HG03103 (cell line): ENCODE measurements at regions not wholly inside any gene's neighbourhood (a gene's known extent, or its start where the extent isn't known, plus 50 kb on each side); places are given as distances from the start of the nearest gene placed in this dataset.
"Not testable (repeated sequence)": the region's sequence is repeated elsewhere in the genome, so short reads cannot be mapped to it uniquely, and the experiment has no call there.

Experiments used
- ATAC-seq: cut with Tn5 transposase; IDR thresholded peaks from one replicate; pipeline ENCODE4 v1.9.1; 2021; ENCODE audit warnings: low read depth; ENCODE audit not compliant: unreplicated experiment

DNA sequence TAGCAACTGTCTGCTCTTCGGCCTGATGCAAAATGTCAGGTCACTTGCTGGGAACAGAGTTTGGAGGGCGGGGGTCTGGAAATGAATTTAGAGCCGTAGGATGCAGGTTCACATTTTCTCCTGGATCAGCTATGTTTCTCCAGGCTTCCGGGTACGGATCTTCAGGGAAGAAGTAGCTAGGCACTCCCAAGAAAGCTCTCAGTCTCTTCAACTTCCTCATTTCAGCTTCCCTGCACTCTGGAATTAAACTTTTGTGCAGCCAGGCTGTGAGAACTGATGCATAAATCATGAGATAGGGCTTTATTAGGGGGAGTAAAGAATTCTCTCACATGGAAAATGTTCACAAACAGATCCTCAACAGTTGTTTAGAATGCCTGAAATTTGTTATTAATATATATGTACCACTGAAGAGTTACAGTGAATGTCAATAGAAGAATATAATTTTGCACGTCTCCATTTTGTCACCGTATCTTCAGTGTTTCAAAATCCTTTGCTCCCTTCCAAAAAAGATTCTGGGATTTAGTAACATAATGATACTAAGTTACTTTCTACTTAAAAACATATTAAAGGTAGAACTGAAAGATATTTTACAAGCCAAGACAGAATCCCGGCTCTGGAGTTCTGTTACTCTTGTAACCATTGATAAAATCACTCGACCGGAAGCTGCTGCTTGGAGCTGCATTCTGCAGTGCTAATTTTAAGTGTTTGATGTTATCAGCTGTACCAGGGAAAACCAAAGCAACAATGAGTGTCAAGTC, 178.5 kb upstream of the P2RY1 start:
- ATAC-seq, result no peak

DNA sequence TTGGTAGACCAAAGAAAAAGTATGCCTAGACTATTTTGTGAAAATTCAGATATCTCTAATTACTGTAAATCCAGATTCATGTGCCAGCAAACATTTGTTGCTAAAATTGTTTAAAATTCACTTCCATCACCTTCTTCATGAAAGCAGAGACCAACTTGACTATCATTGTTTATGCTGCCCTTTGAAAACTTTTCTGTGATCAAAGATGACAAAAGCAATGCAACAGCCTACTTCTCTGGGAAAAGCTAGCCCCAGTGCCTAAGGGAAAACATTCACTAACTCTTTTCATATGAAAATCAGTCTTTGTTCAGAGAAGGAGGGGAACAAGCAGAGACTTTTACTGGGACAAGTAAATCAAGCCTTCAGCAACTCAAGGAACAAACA, 178.0 kb upstream of the P2RY1 start:
- no peak for ATAC-seq

DNA sequence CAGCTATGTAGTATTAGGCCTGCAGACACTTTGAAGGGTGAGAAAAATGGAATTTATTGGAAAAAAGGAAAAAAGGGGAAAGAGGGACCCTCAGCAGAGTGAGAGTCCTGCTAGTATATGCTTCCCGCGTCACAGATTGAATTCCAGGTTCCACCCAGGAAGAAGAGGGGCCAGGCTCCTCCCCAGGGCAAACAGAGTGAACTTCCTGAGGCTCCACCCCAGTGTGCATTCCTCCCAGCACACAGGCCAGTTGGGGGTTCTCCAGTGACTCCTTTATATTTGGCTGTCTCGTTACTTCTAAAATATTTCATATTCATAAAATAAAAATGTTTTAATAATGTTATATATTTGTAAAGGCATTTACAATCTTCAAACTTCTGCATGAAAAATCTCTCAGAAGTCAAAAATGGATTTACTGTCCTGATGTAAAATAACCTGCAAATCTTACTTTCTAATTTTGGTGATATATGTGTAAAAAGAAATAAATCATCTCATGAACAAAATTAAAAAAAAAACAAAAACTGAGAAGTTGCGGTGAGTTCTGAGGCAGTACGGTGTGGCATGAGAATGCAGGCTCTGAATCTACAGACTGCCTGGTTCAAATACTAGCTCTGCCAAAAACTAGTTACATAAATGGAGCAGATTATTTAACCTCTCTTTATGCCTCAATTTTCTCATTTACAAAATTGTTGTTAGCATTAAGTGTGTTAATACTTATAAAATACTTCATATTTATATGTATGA, 175.8 kb upstream of the P2RY1 start:
- ATAC-seq, result no peak

DNA sequence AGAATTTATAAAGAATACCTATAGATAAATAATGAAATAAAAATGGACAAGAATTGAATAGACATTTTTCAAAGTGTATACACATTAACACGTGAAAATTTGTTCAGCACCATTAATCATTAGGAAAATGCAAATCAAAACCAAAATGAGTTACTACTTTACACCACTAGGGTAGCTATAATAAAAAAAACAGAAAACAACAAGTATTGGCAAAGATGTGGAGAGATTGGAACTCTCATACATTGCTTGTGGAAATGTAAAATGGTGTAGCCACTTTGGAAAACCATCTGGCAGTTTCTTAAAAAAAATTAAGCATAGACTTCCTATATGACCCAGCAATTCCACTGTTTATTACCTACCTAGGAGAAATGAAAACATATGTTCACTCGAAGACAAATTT, 172.8 kb upstream of the P2RY1 start:
- ATAC-seq, result no peak

DNA sequence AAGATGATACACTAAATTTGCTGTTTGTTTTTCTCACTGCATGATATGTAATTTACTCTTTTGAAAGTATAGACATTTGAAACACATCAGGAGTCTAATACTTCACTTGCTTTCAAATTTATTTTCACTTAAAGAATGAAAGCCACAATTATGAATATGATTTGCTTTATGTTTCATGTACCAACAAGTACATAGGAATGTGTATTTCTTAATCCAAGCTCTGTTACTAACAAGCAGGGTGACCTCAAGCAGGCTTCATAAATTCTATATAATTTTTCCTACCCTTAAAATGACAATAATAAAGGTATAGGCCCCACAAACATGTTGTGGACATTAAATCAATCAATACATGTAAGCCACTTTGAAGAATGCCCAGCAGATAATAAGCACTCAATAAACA, 170.2 kb upstream of the P2RY1 start:
- ATAC-seq, result no peak

DNA sequence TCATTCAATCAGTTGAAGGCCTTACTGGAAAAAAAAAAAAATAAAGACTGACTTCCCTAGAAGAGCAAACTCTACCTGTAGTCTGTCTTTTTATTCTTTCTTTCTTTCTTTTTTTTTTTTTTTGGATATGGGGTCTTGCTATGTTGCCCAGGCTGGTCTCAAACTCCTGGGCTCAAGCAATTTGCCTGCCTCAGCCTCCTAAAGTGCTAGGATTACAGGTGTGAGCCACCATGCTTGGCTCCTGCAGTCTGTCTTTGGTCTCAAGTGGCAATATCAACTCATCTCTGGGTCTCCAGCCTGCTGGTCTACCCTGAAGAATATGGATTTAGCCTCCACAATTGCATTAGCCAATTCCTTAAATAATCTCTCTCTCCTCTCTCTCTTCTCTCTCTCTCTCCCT, 167.7 kb upstream of the P2RY1 start:
- ATAC-seq, result no peak

DNA sequence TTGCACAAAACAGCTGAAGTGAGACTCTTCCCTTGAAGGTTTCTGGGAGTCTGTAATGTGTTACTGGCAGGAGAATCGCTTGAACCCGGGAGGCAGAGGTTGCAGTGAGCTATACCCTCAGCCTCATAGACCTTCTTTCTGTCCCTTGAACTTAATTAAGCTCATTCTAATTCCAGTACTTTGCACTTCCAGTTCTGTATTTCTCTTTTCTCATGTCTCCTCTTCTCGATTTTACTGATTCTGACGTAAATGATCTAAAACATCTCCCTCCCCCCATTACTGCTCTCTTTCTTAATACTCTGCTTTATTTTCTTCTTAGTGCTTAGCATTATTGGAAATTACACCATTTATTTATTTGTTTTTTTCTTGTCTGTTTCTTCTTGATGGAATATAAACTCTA, 165.4 kb upstream of the P2RY1 start:
- no peak for ATAC-seq

DNA sequence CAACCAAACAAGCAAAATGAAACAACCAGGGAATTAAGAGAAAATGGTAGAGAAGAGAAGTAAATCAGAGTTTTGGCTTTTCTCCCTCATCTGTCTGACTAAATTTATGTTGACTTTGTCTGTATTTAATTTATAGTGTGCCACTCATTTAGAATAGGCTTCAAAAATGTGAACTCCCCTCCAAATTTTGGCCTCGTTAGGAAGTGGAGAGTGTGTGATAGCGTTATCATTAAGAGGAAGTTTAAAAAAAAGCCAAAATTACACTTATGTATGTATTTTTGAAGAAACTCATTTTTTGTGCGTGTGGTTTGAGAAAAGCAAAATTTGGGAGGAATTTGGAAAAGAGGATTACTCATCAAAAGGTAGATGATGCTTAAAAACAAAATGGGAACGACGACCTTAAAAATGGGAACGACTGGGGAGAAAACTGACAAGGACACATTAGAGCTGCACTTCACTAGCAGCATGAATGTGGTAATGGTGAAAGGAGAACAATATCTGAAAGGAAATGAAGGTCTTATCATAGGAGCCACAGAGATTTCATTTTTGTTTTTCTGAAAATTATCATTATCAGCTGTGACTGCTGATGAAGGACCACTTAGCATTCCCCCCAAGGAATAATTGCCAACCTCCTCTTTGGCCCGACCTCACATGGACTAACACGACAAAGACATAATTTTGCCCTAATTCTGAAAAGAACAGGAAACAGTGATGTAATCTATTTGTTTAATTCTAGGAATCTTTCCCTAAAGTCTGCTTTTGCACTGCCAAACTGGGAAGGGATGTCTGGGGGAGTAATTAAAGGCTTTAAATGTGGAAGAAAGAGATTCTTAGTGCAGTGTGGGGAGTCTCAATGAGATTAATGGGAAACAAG, 163.2 kb upstream of the P2RY1 start:
- no peak for ATAC-seq

DNA sequence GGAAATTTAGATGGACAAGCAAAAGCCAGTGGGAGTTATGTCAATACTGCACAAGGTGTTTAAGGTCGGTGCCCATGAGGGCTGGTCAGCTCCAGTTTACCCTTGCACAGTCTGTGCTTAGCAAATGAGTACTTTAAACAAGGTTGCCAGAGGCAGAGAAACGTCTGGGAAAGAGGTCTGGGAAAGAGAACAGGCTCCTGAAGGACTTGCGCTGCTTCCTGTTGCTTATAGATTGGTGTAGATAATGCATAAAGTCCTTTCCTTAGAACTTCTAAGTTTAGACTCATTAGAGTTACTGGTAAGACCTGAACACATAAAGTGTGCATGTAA, 162.6 kb upstream of the P2RY1 start:
- ATAC-seq, result no peak

DNA sequence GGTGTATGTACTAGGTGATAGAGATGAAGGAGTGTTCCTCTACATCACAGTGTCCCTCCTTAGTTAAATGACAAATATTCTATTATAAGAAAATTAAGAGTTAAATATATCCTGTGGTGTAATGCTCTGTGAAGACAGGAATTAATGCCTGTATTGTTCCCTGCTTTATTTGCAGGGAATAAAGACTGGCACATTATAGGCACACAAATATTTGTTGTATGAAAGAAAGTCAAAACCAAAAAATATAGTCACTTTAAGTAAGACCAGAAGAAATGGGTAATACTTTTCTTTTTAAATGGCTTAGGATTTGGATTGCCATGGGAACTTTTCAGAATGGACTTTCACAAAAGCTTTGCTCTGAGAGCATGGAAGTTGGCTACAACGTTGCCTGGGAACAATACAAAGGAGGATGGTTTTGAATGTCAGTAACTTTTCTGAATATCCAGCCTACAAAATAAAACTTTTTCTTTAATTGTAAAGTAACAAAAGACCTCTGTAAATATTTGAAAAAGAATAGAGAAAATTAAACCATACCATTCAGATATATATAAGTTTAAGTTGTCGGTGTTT, 158.0 kb upstream of the P2RY1 start:
- no peak for ATAC-seq

DNA sequence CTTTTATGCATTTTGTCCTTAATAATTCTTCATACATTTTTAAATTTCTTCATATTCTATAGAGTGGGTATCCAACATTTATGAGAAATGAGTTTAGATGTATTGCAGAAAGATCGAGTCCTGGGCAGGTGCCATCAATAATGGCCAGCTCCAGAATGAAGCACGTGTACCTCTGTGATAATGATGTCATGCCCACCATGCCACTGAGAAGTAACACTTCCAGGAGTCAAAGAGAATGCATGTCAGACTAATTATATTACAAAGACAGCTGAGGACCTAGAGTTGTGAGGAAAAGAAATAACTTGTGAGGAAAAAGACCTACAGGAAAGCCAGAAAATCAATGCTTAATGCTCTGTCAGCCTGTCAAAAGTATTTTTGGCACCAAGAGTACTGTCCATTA, 157.4 kb upstream of the P2RY1 start:
- ATAC-seq, result no peak

DNA sequence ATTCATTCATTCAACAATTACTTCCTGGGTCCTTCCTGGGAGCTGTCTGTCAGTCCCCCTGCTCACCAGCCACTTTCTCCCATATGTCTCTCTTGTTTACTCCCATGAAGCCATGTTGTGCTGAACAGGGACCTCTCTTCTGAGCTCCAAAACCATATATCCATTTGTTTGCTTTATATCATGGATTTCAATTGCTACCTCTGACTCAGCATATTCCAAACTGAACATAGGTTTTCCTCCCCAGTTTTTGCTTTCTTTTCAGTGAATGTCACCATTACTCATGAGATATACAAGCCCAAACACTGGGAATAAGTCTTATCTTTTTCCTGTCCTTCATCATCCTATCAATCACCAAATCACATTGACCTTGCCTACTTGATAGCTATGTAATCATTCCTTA, 152.5 kb upstream of the P2RY1 start:
- no peak for ATAC-seq

DNA sequence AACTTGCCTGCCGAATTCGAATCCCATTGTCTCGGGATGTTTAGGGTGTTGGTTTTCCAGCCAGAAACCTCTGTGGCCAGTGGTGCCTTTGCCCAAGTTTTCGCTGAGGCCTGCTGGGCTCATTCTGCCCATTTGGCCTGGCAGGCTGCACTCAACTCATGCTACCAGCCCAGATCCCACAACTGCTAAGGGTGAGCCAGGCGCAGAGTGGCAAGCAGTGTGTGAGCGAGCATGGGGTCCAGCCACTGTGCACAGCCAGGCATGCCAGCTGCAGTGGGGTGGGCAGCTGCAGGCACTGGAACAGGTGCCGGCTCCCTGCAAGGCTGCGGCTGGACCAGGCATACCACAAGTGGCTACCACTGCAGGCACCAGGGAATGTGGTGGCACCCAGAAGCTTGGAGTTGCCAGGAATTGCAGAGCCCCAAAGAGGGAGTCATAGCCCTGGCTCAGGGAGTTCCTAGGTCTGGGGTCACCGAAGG, 151.4 kb upstream of the P2RY1 start:
- ATAC-seq, result no peak

DNA sequence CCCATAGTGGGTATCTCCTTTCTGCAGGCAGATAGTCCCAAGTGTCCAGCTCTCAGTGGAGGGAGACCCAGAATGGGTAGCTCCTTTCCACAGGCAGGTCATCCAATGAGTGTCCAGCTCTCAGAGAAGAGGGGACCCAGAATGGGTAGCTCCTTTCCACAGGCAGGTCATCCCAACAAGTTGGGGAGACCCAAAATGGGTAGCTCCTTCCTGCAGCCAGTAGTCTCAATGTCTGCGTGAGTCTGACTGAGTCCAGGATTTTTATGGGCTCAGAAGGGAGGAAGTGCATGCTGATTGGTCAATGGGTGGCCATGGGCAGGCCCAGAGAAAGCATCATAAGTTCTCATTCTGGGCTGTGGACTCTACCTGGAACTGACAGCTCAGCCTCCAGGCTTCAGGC, 150.7 kb upstream of the P2RY1 start:
- no peak for ATAC-seq

DNA sequence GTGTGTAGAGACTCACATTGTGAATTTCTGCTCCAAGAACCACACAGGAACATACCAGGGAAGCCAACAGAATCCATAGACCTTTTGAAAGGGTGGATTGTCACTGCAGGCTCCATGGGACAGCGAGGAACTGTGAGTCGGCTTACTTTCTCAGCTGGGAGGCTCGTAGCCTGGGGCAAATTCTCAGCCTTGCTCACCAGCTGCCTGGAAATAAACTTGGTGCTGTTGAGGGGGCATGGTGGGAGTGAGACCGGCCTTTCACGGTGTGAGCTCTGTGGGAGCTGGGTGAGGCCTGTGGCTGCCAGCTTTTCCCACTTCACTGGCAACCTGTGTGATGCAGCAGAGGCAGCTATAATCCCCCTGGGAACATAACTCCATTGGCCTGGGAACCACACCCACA, 146.6 kb upstream of the P2RY1 start:
- no peak for ATAC-seq

DNA sequence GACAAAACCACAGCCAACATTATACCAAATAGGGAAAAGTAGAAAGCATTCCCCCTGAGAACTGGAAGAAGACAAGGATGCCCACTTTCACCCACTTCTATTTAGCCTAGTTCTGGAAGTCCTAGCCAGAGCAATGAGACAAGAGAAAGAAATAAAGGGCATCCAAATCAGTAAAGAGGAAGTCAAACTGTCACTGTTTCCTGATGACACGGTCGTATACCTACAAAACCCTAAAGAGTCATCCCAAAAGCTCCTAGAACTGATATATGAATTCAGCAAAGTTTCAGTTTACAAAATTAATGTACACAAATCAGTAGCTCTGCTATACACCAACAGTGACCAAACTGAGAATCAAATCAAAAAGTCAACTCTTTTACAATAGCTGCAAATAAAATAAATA, 142.6 kb upstream of the P2RY1 start:
- ATAC-seq, result not testable (repeated sequence)

DNA sequence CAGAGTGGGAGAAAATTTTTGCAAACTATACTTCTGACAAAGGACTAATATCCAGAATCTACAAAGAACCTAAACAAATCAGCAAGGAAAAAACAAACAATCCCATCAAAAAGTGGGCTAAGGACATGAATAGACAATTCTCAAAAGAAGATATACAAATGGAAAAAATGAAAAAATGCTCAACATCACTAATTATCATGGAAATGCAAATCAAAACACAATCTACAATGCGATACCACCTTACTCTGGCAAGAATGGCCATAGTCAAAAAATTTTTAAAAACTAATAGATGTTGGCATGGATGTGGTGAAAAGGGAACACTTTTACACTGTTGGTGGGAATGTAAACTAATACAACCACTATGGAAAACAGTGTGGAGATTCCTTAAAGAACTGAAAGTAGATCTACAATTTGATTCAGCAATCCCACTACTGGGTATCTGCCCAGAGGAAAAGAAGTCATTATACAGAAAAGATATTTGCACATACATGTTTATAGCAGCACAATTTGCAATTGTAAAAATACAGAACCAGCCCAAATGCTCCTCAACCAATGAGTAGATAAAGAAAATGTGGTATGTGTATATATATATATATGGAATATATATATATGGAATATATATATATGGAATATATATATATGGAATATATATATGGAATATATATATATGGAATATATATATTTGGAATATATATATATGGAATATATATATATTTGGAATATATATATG, 141.2 kb upstream of the P2RY1 start:
- not testable (repeated sequence) for ATAC-seq

DNA sequence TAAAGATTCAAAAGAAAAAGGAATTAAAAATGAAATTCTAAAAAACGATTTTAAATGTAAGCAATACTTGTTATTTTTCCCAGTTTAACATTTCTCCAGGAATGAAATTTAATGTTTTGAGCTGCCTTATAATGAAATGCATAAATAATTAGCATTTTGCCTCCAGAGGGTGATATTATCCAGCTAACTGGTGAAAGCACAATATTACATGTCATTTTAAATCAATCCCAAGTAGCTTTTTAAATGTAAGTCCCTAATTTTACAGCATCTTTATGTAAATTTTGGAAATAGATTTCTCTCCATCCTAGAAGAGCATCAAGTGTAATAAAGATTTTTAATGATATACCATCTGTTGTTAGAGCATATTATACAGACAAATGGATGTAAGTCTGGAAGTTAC, 139.1 kb upstream of the P2RY1 start:
- ATAC-seq, result no peak

DNA sequence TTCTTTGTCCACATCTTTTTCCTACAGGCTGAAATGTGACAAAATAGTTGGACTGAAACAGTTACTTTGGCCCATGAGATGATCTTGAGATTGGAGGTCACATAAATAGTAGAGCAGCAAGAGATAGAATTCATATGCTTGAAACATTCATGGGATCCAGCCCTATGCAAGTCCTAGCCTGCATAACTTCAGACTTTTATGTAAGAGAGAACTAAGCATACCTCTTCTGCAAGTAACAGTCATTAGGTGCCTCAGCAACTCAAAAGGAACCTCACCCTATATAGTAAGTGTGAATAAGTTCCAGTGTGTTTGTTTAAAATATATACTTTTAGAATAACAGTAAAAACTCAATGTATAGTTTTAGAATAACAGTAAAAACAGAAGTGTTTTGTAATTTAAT, 138.0 kb upstream of the P2RY1 start:
- no peak for ATAC-seq

DNA sequence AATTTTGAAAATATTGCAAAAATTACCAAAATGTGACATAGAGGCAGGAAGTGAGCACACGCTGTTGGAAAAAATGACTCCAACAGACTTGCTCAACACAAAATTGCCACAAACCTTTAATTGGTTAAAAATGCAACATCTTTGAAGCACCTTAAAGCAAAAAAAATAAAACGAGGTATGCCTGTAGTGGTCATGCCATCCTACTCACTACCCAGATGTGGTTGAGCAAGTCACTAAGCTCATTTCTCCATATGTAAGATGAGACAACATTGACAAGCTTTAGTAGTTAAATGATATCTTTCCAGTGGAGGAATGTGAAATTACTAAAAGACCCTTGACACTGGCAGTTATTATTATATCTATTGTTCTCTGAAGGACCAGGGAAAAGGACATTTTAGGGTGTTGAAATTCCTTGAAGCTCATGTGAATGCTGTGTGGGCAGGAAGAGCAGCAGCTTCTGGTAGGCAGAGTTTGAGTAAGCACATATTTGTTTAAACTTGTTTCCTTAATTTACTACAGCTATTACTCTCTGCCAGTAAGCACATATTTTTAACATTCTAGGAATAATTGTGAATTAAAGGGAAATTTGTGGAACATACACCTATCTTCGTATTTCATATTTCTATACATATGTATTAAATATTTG, 131.6 kb upstream of the P2RY1 start:
- ATAC-seq, result no peak
